ENCODE measurements at regions not wholly inside any gene's neighbourhood (a gene's known extent, or its start where the extent isn't known, plus 50 kb on each side); places are given as distances from the start of the nearest gene placed in this dataset.
"Not testable (repeated sequence)": the region's sequence is repeated elsewhere in the genome, so short reads cannot be mapped to it uniquely, and the experiment has no call there.

GRCh38 chr6:140533526-140533925, 1159.1 kb upstream of the CITED2 start:
- Mint-ChIP-seq H3K9me3 (peaks cover 20% of the 10 kb centered on the region), H3K36me3 (ENCODE audit: low read depth) (peaks cover 28% of the 10 kb centered on the region), H3K4me1 (peaks cover 15% of the 10 kb centered on the region), H3K4me3 (no peak overlapping the region), H3K27me3 (ENCODE audit: low read depth) (no peaks in the 10 kb centered on the region), H3K27ac (ENCODE audit: unreplicated experiment) (no peak overlapping the region)
- TF ChIP-seq CTCF (conservative IDR thresholded peaks at IDR 0.05): no peak
- no peak for DNase-seq (ENCODE audit: low read depth, low spot score)

GRCh38 chr6:140504776-140505175, 1130.3 kb upstream of the CITED2 start:
- H3K4me3 Mint-ChIP-seq: no peak overlapping the region
- H3K9me3 Mint-ChIP-seq: peaks cover 8% of the 10 kb centered on the region
- no peaks in the 10 kb centered on the region for H3K4me1 Mint-ChIP-seq
- DNase-seq (ENCODE audit: low read depth, low spot score): no peak
- peaks cover 4% of the 10 kb centered on the region for H3K36me3 Mint-ChIP-seq (ENCODE audit: low read depth)
- H3K27me3 Mint-ChIP-seq (ENCODE audit: low read depth): no peaks in the 10 kb centered on the region
- no peak for TF ChIP-seq CTCF (conservative IDR thresholded peaks at IDR 0.05)
- no peak overlapping the region for H3K27ac Mint-ChIP-seq (ENCODE audit: unreplicated experiment)

- H3K27ac Mint-ChIP-seq (ENCODE audit: unreplicated experiment): no peak overlapping the region
- TF ChIP-seq CTCF (conservative IDR thresholded peaks at IDR 0.05): no peak
- no peaks in the 10 kb centered on the region for H3K27me3 Mint-ChIP-seq (ENCODE audit: low read depth)
- H3K4me1 Mint-ChIP-seq: no peaks in the 10 kb centered on the region
- H3K9me3 Mint-ChIP-seq: peaks cover 10% of the 10 kb centered on the region
- H3K36me3 Mint-ChIP-seq (ENCODE audit: low read depth): no peaks in the 10 kb centered on the region
- H3K4me3 Mint-ChIP-seq: no peak overlapping the region
- DNase-seq (ENCODE audit: low read depth, low spot score): no peak
Measured at GRCh38 chr6:140500849-140501248, 1126.4 kb upstream of the CITED2 start.

DNA sequence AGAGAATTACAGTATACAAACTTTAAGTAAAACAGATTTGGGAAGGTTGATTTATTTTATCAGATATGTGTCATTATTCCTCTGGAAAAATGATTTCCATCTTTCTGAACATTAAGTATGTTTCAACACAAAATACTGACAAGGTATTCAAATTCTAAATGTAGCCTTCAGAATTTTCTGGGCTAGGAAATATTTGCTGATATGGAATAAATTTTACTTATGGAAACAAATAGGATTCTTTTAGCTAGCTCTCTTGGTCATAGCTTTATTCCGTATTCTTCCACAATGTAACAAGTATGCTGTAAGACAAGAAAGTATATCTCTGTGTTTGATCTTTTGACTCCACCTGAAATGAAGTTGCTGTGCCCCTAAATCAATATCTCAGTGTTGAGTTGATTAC, 1125.2 kb upstream of the CITED2 start:
- H3K9me3 Mint-ChIP-seq: peaks cover 10% of the 10 kb centered on the region
- no peak for DNase-seq (ENCODE audit: low read depth, low spot score)
- H3K27me3 Mint-ChIP-seq (ENCODE audit: low read depth): no peaks in the 10 kb centered on the region
- no peak overlapping the region for H3K4me3 Mint-ChIP-seq
- no peaks in the 10 kb centered on the region for H3K4me1 Mint-ChIP-seq
- no peaks in the 10 kb centered on the region for H3K36me3 Mint-ChIP-seq (ENCODE audit: low read depth)
- TF ChIP-seq CTCF (conservative IDR thresholded peaks at IDR 0.05): no peak
- no peak overlapping the region for H3K27ac Mint-ChIP-seq (ENCODE audit: unreplicated experiment)

DNA sequence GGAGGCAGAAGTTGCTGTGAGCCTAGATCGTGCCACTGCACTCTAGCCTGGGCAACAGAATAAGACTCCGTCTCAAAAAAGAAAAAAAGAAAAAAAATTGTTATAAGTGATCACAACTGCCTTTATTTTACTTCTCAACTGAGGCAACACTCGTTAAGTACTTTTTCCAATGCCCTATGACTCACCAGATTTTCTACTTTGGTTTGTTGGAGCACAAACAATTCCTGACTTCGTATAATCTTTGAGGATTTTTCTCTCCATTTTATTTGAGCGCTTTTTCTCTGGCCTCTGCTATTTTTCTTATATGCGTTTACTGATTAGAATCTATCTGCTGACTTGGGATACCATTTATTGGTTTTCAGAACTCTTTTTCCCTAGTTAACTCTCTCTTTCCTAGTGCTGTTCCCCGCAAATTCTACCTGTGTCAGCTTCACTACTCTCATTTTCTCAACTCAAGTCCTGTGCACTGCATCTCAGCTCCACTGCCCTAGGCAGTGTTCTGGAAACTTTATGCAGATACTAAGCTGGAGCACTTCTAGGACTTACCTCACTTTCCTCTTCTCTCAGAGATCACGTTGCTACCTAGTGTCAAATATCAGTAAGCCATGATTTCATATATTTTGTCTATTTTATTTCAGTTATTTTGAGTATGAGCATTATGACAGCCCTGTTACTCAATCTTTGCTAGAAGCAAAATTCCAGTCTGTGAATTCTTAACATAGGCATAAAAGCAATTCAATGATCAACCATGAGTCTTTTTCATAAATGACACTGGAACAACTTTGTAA, 1120.1 kb upstream of the CITED2 start:
- no peaks in the 10 kb centered on the region for H3K4me1 Mint-ChIP-seq

GRCh38 chr6:140493470-140493869, 1119.0 kb upstream of the CITED2 start:
- not testable (repeated sequence) for H3K4me1 Mint-ChIP-seq; H3K27ac Mint-ChIP-seq (ENCODE audit: unreplicated experiment); H3K9me3 Mint-ChIP-seq; DNase-seq (ENCODE audit: low read depth, low spot score); H3K4me3 Mint-ChIP-seq; H3K36me3 Mint-ChIP-seq (ENCODE audit: low read depth); H3K27me3 Mint-ChIP-seq (ENCODE audit: low read depth)

More for the DNA sequence above, 1120.1 kb upstream of the CITED2 start:
- Mint-ChIP-seq H3K36me3 (ENCODE audit: low read depth) (no peaks in the 10 kb centered on the region), H3K9me3 (peaks cover 7% of the 10 kb centered on the region), H3K27ac (ENCODE audit: unreplicated experiment) (no peak overlapping the region), H3K27me3 (ENCODE audit: low read depth) (no peaks in the 10 kb centered on the region), H3K4me3 (no peak overlapping the region)
- no peak for TF ChIP-seq CTCF (conservative IDR thresholded peaks at IDR 0.05)
- DNase-seq (ENCODE audit: low read depth, low spot score): no peak

Measured in neural crest cell (in vitro differentiated cells).